Uterus (tissue), 3 donors: ENCODE measurements at regions not wholly inside any gene's neighbourhood (a gene's known extent, or its start where the extent isn't known, plus 50 kb on each side); places are given as distances from the start of the nearest gene placed in this dataset.

Source experiments
- DNase-seq, 2 donors: peaks; one replicate each; pipeline ENCODE4 v3.0.0-alpha.2; 2019 to 2020
- H3K27ac ChIP-seq, 2 donors: fragments of 200-600 bp; sonication (generic); 1 replicate in 1 of 2; 2 replicates in 1 of 2; pipeline ENCODE4 v1.5.1; 2016 to 2018
- H3K27me3 ChIP-seq, 2 donors: fragments of 200-600 bp; sonication (generic); one replicate each; pipeline ENCODE4 v1.5.1; 2018 to 2019; ENCODE audit warnings: control low read depth in 1 of 2
- H3K36me3 ChIP-seq, 2 donors: fragments of 200-600 bp; sonication (generic); one replicate each; pipeline ENCODE4 v1.5.1; 2019; ENCODE audit warnings: control low read depth in 1 of 2
- H3K4me1 ChIP-seq, 2 donors: fragments of 200-600 bp; sonication (generic); one replicate each; pipeline ENCODE4 v1.5.1; 2018 to 2019; ENCODE audit warnings: control low read depth in 1 of 2
- H3K4me3 ChIP-seq, 2 donors: fragments of 200-600 bp; sonication (generic); 1 replicate in 1 of 2; 2 replicates in 1 of 2; pipeline ENCODE4 v1.5.1; 2018 to 2019; ENCODE audit warnings: mild to moderate bottlenecking in 1 of 2
- H3K9me3 ChIP-seq, 2 donors: fragments of 200-600 bp; sonication (generic); one replicate each; pipeline ENCODE4 v1.5.1; 2019; ENCODE audit warnings: control low read depth in 1 of 2
- CTCF ChIP-seq, 4 experiments: fragments of 200-600 bp in 2 of 4; fragments of 450-650 bp in 2 of 4; sonication (generic) in 2 of 4; IDR thresholded peaks; one replicate each; pipeline ENCODE4 v1.5.1; 2016 to 2019; ENCODE audit warnings: antibody characterized with exemption in 4 of 4, mild to moderate bottlenecking in 2 of 4, moderate library complexity in 1 of 4
- POLR2A ChIP-seq, 2 donors: fragments of 450-650 bp; IDR thresholded peaks; one replicate each; pipeline ENCODE4 v1.6.1; 2016; ENCODE audit warnings: antibody characterized with exemption in 2 of 2, mild to moderate bottlenecking in 1 of 2, moderate library complexity in 1 of 2
- intact Hi-C: fragments of 100-400 bp; cut with DNase I; formaldehyde crosslinking; loops from one replicate; pipeline ENCODE4 v1.15.1; 2023; ENCODE audit warnings: low total_unique reads
- donor health status: DM: yes; HTN: yes; CAD: no.

GRCh38 chr5:57319628-57320027, 145.8 kb downstream of the GPBP1 start:
- Histone ChIP-seq H3K36me3 (no peaks in the 10 kb centered on the region), H3K27ac (no peak overlapping the region), H3K27me3 (no peaks in the 10 kb centered on the region), H3K4me3 (no peak overlapping the region), H3K4me1 (no peaks in the 10 kb centered on the region), H3K9me3 (no peaks in the 10 kb centered on the region)
- DNase-seq, result no peak
- intact Hi-C loops, result no loop called here
- TF ChIP-seq POLR2A (IDR thresholded peaks at IDR 0.05) (no peak), CTCF (IDR thresholded peaks at IDR 0.05) (no peak)

GRCh38 chr5:57318251-57318650, 144.4 kb downstream of the GPBP1 start:
- Histone ChIP-seq H3K36me3 (no peaks in the 10 kb centered on the region), H3K27ac (no peak overlapping the region), H3K4me1 (no peaks in the 10 kb centered on the region), H3K27me3 (no peaks in the 10 kb centered on the region), H3K9me3 (no peaks in the 10 kb centered on the region), H3K4me3 (no peak overlapping the region)
- TF ChIP-seq POLR2A (IDR thresholded peaks at IDR 0.05) (no peak), CTCF (IDR thresholded peaks at IDR 0.05) (no peak)
- no peak for DNase-seq
- intact Hi-C loops, result no loop called here

- no peaks in the 10 kb centered on the region for H3K27me3 ChIP-seq
- intact Hi-C loops, result no loop called here
- peak overlapping the region; percentile 61 to 64 for H3K27ac ChIP-seq
- peak; percentile 14 for DNase-seq
- no peak overlapping the region for H3K4me3 ChIP-seq
- H3K9me3 ChIP-seq, result no peaks in the 10 kb centered on the region
- no peaks in the 10 kb centered on the region for H3K36me3 ChIP-seq
- no peak for TF ChIP-seq CTCF (IDR thresholded peaks at IDR 0.05)
- no peak for TF ChIP-seq POLR2A (IDR thresholded peaks at IDR 0.05)
- no peaks in the 10 kb centered on the region for H3K4me1 ChIP-seq
Measured at GRCh38 chr5:57317341-57317740, 143.5 kb downstream of the GPBP1 start.

GRCh38 chr5:57316798-57317327, 143.0 kb downstream of the GPBP1 start:
- intact Hi-C loops, result no loop called here
- Histone ChIP-seq H3K4me1 (no peaks in the 10 kb centered on the region), H3K9me3 (no peaks in the 10 kb centered on the region), H3K4me3 (no peak overlapping the region), H3K27ac (peak overlapping the region; percentile 61 to 64), H3K27me3 (no peaks in the 10 kb centered on the region), H3K36me3 (no peaks in the 10 kb centered on the region)
- DNase-seq, result peak; percentile 17 to 29
- TF ChIP-seq POLR2A (IDR thresholded peaks at IDR 0.05) (no peak), CTCF (IDR thresholded peaks at IDR 0.05) (no peak)

- H3K36me3 ChIP-seq, result no peaks in the 10 kb centered on the region
- no peak for DNase-seq
- no peak overlapping the region for H3K4me3 ChIP-seq
- H3K4me1 ChIP-seq, result no peaks in the 10 kb centered on the region
- no peaks in the 10 kb centered on the region for H3K9me3 ChIP-seq
- H3K27ac ChIP-seq, result no peak overlapping the region
- TF ChIP-seq CTCF (IDR thresholded peaks at IDR 0.05) (no peak), POLR2A (IDR thresholded peaks at IDR 0.05) (no peak)
- intact Hi-C loops, result no loop called here
- no peaks in the 10 kb centered on the region for H3K27me3 ChIP-seq
Measured at GRCh38 chr5:57315941-57316340, 142.1 kb downstream of the GPBP1 start.
